GM18498 (cell line): ENCODE measurements at regions not wholly inside any gene's neighbourhood (a gene's known extent, or its start where the extent isn't known, plus 50 kb on each side); places are given as distances from the start of the nearest gene placed in this dataset.

Experiments
- ATAC-seq: cut with Tn5 transposase; IDR thresholded peaks from one replicate; pipeline ENCODE4 v1.9.1; 2021; ENCODE audit warnings: mild to moderate bottlenecking, moderate library complexity; ENCODE audit not compliant: unreplicated experiment

GRCh38 chr3:72224804-72225509 lies 440.0 kb upstream of the PROK2 start:
- no peak for ATAC-seq

GRCh38 chr3:72223628-72224027 lies 438.7 kb upstream of the PROK2 start:
- no peak for ATAC-seq

GRCh38 chr3:72223116-72223515 lies 438.2 kb upstream of the PROK2 start:
- no peak for ATAC-seq

- ATAC-seq, result no peak
Observed at GRCh38 chr3:72222410-72222809, 437.5 kb upstream of the PROK2 start.

GRCh38 chr3:72220946-72221345 lies 436.0 kb upstream of the PROK2 start:
- ATAC-seq, result no peak

GRCh38 chr3:72219752-72220151 lies 434.8 kb upstream of the PROK2 start:
- ATAC-seq, result no peak

GRCh38 chr3:72217570-72217969 lies 432.6 kb upstream of the PROK2 start:
- ATAC-seq, result no peak

GRCh38 chr3:72214066-72214951 lies 429.4 kb upstream of the PROK2 start:
- no peak for ATAC-seq

GRCh38 chr3:72213296-72214065 lies 428.5 kb upstream of the PROK2 start:
- no peak for ATAC-seq

- no peak for ATAC-seq
Observed at GRCh38 chr3:72212396-72212795, 427.4 kb upstream of the PROK2 start.

- no peak for ATAC-seq
Observed at GRCh38 chr3:72210261-72210660, 425.3 kb upstream of the PROK2 start.

- no peak for ATAC-seq
Observed at GRCh38 chr3:72205297-72205826, 420.4 kb upstream of the PROK2 start.

- no peak for ATAC-seq
Observed at GRCh38 chr3:72204452-72204851, 419.5 kb upstream of the PROK2 start.

GRCh38 chr3:72203613-72204349 lies 418.8 kb upstream of the PROK2 start:
- no peak for ATAC-seq

- no peak for ATAC-seq
Observed at GRCh38 chr3:72203105-72203504, 418.2 kb upstream of the PROK2 start.

- ATAC-seq, result no peak
Observed at GRCh38 chr3:72200332-72200731, 415.4 kb upstream of the PROK2 start.

GRCh38 chr3:72199530-72199929 lies 414.6 kb upstream of the PROK2 start:
- ATAC-seq, result no peak

- ATAC-seq, result no peak
Observed at GRCh38 chr3:72196377-72196929, 411.5 kb upstream of the PROK2 start.

GRCh38 chr3:72195895-72196294 lies 410.9 kb upstream of the PROK2 start:
- ATAC-seq, result no peak

- ATAC-seq, result no peak
Observed at GRCh38 chr3:72194458-72194857, 409.5 kb upstream of the PROK2 start.
